Breast epithelium (tissue), 3 donors: ENCODE measurements at regions not wholly inside any gene's neighbourhood (a gene's known extent, or its start where the extent isn't known, plus 50 kb on each side); places are given as distances from the start of the nearest gene placed in this dataset.

ENCODE experiments used
- CTCF ChIP-seq, 3 donors: fragments of 450-650 bp; IDR thresholded peaks; one replicate each; pipeline ENCODE4 v1.5.1; 2016 to 2017; ENCODE audit warnings: antibody characterized with exemption in 3 of 3, mild to moderate bottlenecking in 3 of 3, moderate library complexity in 3 of 3
- POLR2A ChIP-seq: fragments of 450-650 bp; IDR thresholded peaks from one replicate; pipeline ENCODE4 v1.6.1; 2016; ENCODE audit warnings: antibody characterized with exemption, mild to moderate bottlenecking, moderate library complexity
- POLR2AphosphoS5 ChIP-seq, 3 donors: sonication (generic); formaldehyde crosslinking; IDR thresholded peaks; one replicate each; pipeline ENCODE4 v1.6.1; 2017; ENCODE audit warnings: antibody characterized with exemption in 3 of 3

DNA sequence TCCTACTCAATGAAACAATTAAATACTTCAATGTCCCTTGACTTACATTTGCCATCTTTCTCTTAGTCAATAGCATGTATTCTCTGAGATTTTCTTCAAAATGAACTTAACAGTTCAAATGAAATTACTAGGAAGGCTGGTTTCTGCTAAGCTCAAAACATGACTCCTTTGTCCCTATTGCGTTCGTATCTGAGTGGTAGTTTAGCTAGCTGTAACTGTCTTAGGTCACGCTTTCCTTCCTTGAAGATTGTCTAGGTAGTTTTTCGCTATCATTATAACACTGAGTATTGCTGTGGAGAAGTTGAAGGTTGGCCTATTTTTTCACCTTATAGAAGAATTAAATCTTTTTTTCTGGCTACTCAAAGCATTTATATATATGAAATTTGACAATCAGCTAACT lies 1535.2 kb downstream of the PLA2G4A start:
- no peak for TF ChIP-seq CTCF (IDR thresholded peaks at IDR 0.05)
- no peak for TF ChIP-seq POLR2A
- TF ChIP-seq POLR2AphosphoS5 (IDR thresholded peaks at IDR 0.05), result no peak
